OCI-LY1 (cell line): ENCODE measurements at regions not wholly inside any gene's neighbourhood (a gene's known extent, or its start where the extent isn't known, plus 50 kb on each side); places are given as distances from the start of the nearest gene placed in this dataset.
"Not testable (repeated sequence)": the region's sequence is repeated elsewhere in the genome, so short reads cannot be mapped to it uniquely, and the experiment has no call there.

Experiments
- H2AFZ ChIP-seq: fragments of 200-600 bp; sonication (generic), shearing (Covaris generic); 2 replicates; pipeline ENCODE4 v1.6.0; 2014; ENCODE audit warnings: antibody characterized with exemption, mild to moderate bottlenecking, low read length
- H3F3A ChIP-seq: fragments of 200-600 bp; sonication (generic), shearing (Covaris generic); 2 replicates; pipeline ENCODE4 v1.6.0; 2014; ENCODE audit warnings: mild to moderate bottlenecking, antibody characterized with exemption, low read length, moderate library complexity; ENCODE audit not compliant: insufficient read depth
- H3K27ac ChIP-seq: fragments of 200-600 bp; sonication (generic); 2 replicates; pipeline ENCODE4 v1.5.1; 2014; ENCODE audit warnings: low read length, mixed run types, mild to moderate bottlenecking, low read depth; ENCODE audit not compliant: poor library complexity, severe bottlenecking
- H3K27me3 ChIP-seq: fragments of 200-600 bp; sonication (generic); 2 replicates; pipeline ENCODE4 v1.6.0; 2014; ENCODE audit warnings: antibody characterized with exemption, mild to moderate bottlenecking, low read length, moderate library complexity; ENCODE audit not compliant: insufficient read depth
- H3K36me3 ChIP-seq: fragments of 200-600 bp; sonication (generic); 2 replicates; pipeline ENCODE4 v1.6.1; 2014; ENCODE audit warnings: mild to moderate bottlenecking, antibody characterized with exemption, low read length, moderate library complexity, mixed read lengths; ENCODE audit not compliant: insufficient read depth
- H3K4me1 ChIP-seq: fragments of 200-600 bp; sonication (generic); 2 replicates; pipeline ENCODE4 v1.5.1; 2014; ENCODE audit warnings: mild to moderate bottlenecking, low read length, moderate library complexity; ENCODE audit not compliant: insufficient read depth, severe bottlenecking
- H3K4me2 ChIP-seq: fragments of 200-600 bp; sonication (generic), shearing (Covaris generic); 2 replicates; pipeline ENCODE4 v1.6.1; 2014; ENCODE audit warnings: low read length
- H3K4me3 ChIP-seq: fragments of 200-600 bp; sonication (generic); 2 replicates; pipeline ENCODE4 v1.5.1; 2014; ENCODE audit warnings: low read length, low read depth, mild to moderate bottlenecking, mixed read lengths; ENCODE audit not compliant: poor library complexity, severe bottlenecking
- H3K79me2 ChIP-seq: fragments of 200-600 bp; shearing (Covaris generic); 2 replicates; pipeline ENCODE4 v1.6.1; 2016; ENCODE audit warnings: mixed run types, low read length, mixed read lengths; ENCODE audit not compliant: insufficient read depth
- H3K9ac ChIP-seq: fragments of 200-600 bp; sonication (generic), shearing (Covaris generic); 2 replicates; pipeline ENCODE4 v1.6.1; 2014; ENCODE audit warnings: mild to moderate bottlenecking, low read length, mixed read lengths
- H3K9me2 ChIP-seq: fragments of 200-600 bp; sonication (generic), shearing (Covaris generic); 2 replicates; pipeline ENCODE4 v1.6.1; 2014; ENCODE audit warnings: low read depth, mild to moderate bottlenecking, low read length, mixed read lengths
- H3K9me3 ChIP-seq: fragments of 200-600 bp; shearing (Covaris generic); 2 replicates; pipeline ENCODE4 v1.6.1; 2014; ENCODE audit warnings: low read length, mixed read lengths
- H4K20me1 ChIP-seq: fragments of 200-600 bp; sonication (generic), shearing (Covaris generic); 2 replicates; pipeline ENCODE4 v1.6.0; 2016; ENCODE audit warnings: mild to moderate bottlenecking, low read length; ENCODE audit not compliant: insufficient read depth
- CTCF ChIP-seq: fragments of 200-600 bp; sonication (generic), shearing (Covaris generic); IDR thresholded peaks from 2 replicates; pipeline ENCODE4 v1.5.1; 2017; ENCODE audit warnings: mild to moderate bottlenecking, antibody characterized with exemption, low read length, moderate library complexity, mixed read lengths
- EZH2 ChIP-seq: fragments of 200-600 bp; sonication (generic), shearing (Covaris generic); IDR thresholded peaks from 2 replicates; pipeline ENCODE4 v1.8.0; 2017; ENCODE audit warnings: borderline replicate concordance, mixed run types, mild to moderate bottlenecking, antibody characterized with exemption, low read length, moderate library complexity, mixed read lengths

- no peak for TF ChIP-seq CTCF
- no peak for TF ChIP-seq EZH2
- no peak overlapping the region for H3K4me3 ChIP-seq
- no peaks in the 10 kb centered on the region for H3F3A ChIP-seq
- no peaks in the 10 kb centered on the region for H3K4me1 ChIP-seq
- H4K20me1 ChIP-seq, result no peaks in the 10 kb centered on the region
- no peaks in the 10 kb centered on the region for H3K9me2 ChIP-seq
- H3K27me3 ChIP-seq, result no peaks in the 10 kb centered on the region
- no peaks in the 10 kb centered on the region for H3K9me3 ChIP-seq
- H3K4me2 ChIP-seq, result no peak overlapping the region
- H2AFZ ChIP-seq, result no peak overlapping the region
- no peak overlapping the region for H3K9ac ChIP-seq
- no peaks in the 10 kb centered on the region for H3K79me2 ChIP-seq
- no peak overlapping the region for H3K27ac ChIP-seq
- no peaks in the 10 kb centered on the region for H3K36me3 ChIP-seq
Measured at GRCh38 chr7:67493366-67493765, 496.7 kb downstream of the TYW1 start.

GRCh38 chr7:67496589-67496988 is 500.0 kb downstream of the TYW1 start:
- no peak overlapping the region for H3K4me2 ChIP-seq
- TF ChIP-seq CTCF, result no peak
- no peak for TF ChIP-seq EZH2
- no peak overlapping the region for H3K4me3 ChIP-seq
- H3K9me3 ChIP-seq, result no peaks in the 10 kb centered on the region
- no peak overlapping the region for H3K27ac ChIP-seq
- no peaks in the 10 kb centered on the region for H3K4me1 ChIP-seq
- no peaks in the 10 kb centered on the region; the same call in 1 of the 2 replicates for H3K27me3 ChIP-seq
- no peaks in the 10 kb centered on the region for H4K20me1 ChIP-seq
- no peaks in the 10 kb centered on the region for H3K79me2 ChIP-seq
- no peaks in the 10 kb centered on the region for H3K9me2 ChIP-seq
- no peak overlapping the region for H2AFZ ChIP-seq
- H3F3A ChIP-seq, result no peaks in the 10 kb centered on the region
- no peak overlapping the region for H3K9ac ChIP-seq
- no peaks in the 10 kb centered on the region for H3K36me3 ChIP-seq

GRCh38 chr7:67497914-67498313 is 501.3 kb downstream of the TYW1 start:
- not testable (repeated sequence) for H3K27ac ChIP-seq, H3K9me3 ChIP-seq, H2AFZ ChIP-seq, H3K4me1 ChIP-seq, H3K36me3 ChIP-seq, H3K4me3 ChIP-seq, H3K9ac ChIP-seq, H3K9me2 ChIP-seq, H3F3A ChIP-seq, H3K27me3 ChIP-seq, H3K79me2 ChIP-seq, H3K4me2 ChIP-seq, H4K20me1 ChIP-seq

- no peak overlapping the region for H3K27ac ChIP-seq
- no peaks in the 10 kb centered on the region for H3K9me2 ChIP-seq
- no peaks in the 10 kb centered on the region for H3F3A ChIP-seq
- no peaks in the 10 kb centered on the region for H3K79me2 ChIP-seq
- TF ChIP-seq CTCF, result no peak
- no peak for TF ChIP-seq EZH2
- H2AFZ ChIP-seq, result no peak overlapping the region
- H3K9me3 ChIP-seq, result no peaks in the 10 kb centered on the region
- H3K27me3 ChIP-seq, result no peaks in the 10 kb centered on the region; the same call in 1 of the 2 replicates
- no peak overlapping the region for H3K9ac ChIP-seq
- H3K4me3 ChIP-seq, result no peak overlapping the region
- H3K4me1 ChIP-seq, result no peaks in the 10 kb centered on the region
- no peak overlapping the region for H3K4me2 ChIP-seq
- no peaks in the 10 kb centered on the region for H4K20me1 ChIP-seq
- no peaks in the 10 kb centered on the region for H3K36me3 ChIP-seq
Measured at GRCh38 chr7:67502929-67503328, 506.3 kb downstream of the TYW1 start.
